Gastrocnemius medialis (tissue), 4 donors: ENCODE measurements at regions not wholly inside any gene's neighbourhood (a gene's known extent, or its start where the extent isn't known, plus 50 kb on each side); places are given as distances from the start of the nearest gene placed in this dataset.

Source experiments
- POLR2A ChIP-seq, 2 donors: fragments of 450-650 bp; IDR thresholded peaks; one replicate each; pipeline ENCODE4 v1.6.1; 2017; ENCODE audit warnings: antibody characterized with exemption in 2 of 2, mild to moderate bottlenecking in 2 of 2, moderate library complexity in 2 of 2
- TF ChIP-seq, protein P1 (sequence below), 5 experiments: fragments of 450-650 bp in 3 of 5; fragments of 200-600 bp in 2 of 5; sonication (generic) in 2 of 5; IDR thresholded peaks in 4 of 5; conservative IDR thresholded peaks in 1 of 5; 1 replicate in 4 of 5; 2 replicates in 1 of 5; pipeline ENCODE4 v1.5.1; 2016 to 2019; ENCODE audit warnings: antibody characterized with exemption in 5 of 5, mild to moderate bottlenecking in 3 of 5, moderate library complexity in 3 of 5

DNA sequence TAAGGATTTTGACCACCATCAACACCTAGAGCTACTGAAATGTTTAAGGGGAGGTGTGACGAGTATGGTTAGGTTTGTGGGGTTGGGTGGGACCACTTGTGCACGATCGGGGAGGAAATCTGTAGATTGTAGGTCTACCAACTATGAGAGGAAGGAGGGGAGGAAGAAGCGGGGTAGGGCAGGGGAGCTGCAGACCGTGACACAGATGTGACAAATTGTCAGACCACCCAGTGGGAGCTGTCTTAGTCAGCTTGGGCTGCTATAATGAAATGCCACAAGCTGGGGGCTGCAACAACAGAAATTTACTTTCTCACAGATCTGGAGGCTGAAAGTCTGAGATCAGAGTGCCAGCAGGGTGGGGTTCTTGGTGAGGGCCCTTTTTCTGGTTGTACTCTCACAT is 62.2 kb upstream of the ARGLU1 start:
- TF ChIP-seq, protein P1, sequence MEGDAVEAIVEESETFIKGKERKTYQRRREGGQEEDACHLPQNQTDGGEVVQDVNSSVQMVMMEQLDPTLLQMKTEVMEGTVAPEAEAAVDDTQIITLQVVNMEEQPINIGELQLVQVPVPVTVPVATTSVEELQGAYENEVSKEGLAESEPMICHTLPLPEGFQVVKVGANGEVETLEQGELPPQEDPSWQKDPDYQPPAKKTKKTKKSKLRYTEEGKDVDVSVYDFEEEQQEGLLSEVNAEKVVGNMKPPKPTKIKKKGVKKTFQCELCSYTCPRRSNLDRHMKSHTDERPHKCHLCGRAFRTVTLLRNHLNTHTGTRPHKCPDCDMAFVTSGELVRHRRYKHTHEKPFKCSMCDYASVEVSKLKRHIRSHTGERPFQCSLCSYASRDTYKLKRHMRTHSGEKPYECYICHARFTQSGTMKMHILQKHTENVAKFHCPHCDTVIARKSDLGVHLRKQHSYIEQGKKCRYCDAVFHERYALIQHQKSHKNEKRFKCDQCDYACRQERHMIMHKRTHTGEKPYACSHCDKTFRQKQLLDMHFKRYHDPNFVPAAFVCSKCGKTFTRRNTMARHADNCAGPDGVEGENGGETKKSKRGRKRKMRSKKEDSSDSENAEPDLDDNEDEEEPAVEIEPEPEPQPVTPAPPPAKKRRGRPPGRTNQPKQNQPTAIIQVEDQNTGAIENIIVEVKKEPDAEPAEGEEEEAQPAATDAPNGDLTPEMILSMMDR (IDR thresholded peaks at IDR 0.05 in 4 of 5, conservative IDR thresholded peaks at IDR 0.05 in 1 of 5), result no peak
- TF ChIP-seq POLR2A (IDR thresholded peaks at IDR 0.05), result no peak
